K562 (cell line): ENCODE measurements at regions not wholly inside any gene's neighbourhood (a gene's known extent, or its start where the extent isn't known, plus 50 kb on each side); places are given as distances from the start of the nearest gene placed in this dataset.

Experiments
- ATAC-seq: fragments of 200-7000 bp; cut with Tn5 transposase; 3 replicates; pipeline ENCODE4 v1.9.1; 2020; ENCODE audit warnings: moderate library complexity
- BruUV-seq: library from RNA; stranded (reverse); fragments of 400-500 nt; replicated peaks from 2 replicates; lab custom pipeline; 2021; lab: Mats Ljungman, UMichigan
- CTCF ChIA-PET: fragments of 300-600 bp; formaldehyde crosslinking; extraction: SDS; loops from one replicate; lab custom pipeline; 2021; ENCODE audit warnings: low intra/inter-chr PET ratio; lab: Yijun Ruan, JAX
- POLR2A ChIA-PET: fragments of 300-600, 350-650 bp; sonication (Branson Sonifier 250); formaldehyde crosslinking; extraction: SDS; loops from one replicate; lab custom pipeline; 2021; ENCODE audit warnings: antibody characterized with exemption, inconsistent platforms; lab: Yijun Ruan, JAX
- DNase-seq, 4 experiments: peaks; one replicate each; pipeline versions ENCODE4 v3.0.0 to v3.0.0-alpha.2; 2011 to 2018; ENCODE audit warnings: low spot score in 3 of 4, mixed read lengths in 3 of 4; ENCODE audit errors: extremely low read depth in 1 of 4
- FAIRE-seq: peaks from 2 replicates; lab custom pipeline; 2011; peaks lifted over from hg19 to GRCh38; lab: Jason Lieb, UNC
- H2AFZ ChIP-seq: 2 replicates; pipeline ENCODE4 v1.6.0; 2011; ENCODE audit warnings: low read depth, low read length, control low read depth, inconsistent platforms
- H3K27ac ChIP-seq: fragments of 200-600 bp; 3 replicates; pipeline ENCODE4 v1.8.0; 2011; ENCODE audit warnings: low read depth, mild to moderate bottlenecking, control low read depth, inconsistent platforms, low read length, moderate library complexity, mixed read lengths; ENCODE audit errors: extremely low read depth
- H3K27me3 ChIP-seq, 2 experiments: fragments of 300-600 bp in 1 of 2; 2 replicates in 1 of 2; 3 replicates in 1 of 2; pipeline versions ENCODE4 v1.6.0 to v1.8.0; 2011; ENCODE audit warnings: inconsistent platforms in 2 of 2, low read length in 2 of 2, mild to moderate bottlenecking in 1 of 2, mixed read lengths in 1 of 2, moderate library complexity in 1 of 2; ENCODE audit not compliant: control insufficient read depth in 2 of 2, insufficient read depth in 2 of 2
- H3K36me3 ChIP-seq: fragments of 300-600 bp; 3 replicates; pipeline ENCODE4 v1.8.0; 2011; ENCODE audit warnings: mild to moderate bottlenecking, low read length, inconsistent platforms; ENCODE audit not compliant: control insufficient read depth, insufficient read depth
- H3K4me1 ChIP-seq, 2 experiments: fragments of 200-600 bp in 1 of 2; replicated peaks in 1 of 2; 2 replicates in 1 of 2; 3 replicates in 1 of 2; pipeline versions ENCODE4 v1.5.1 to v1.8.0; 2011; ENCODE audit warnings: inconsistent platforms in 2 of 2, low read length in 2 of 2, mild to moderate bottlenecking in 1 of 2, mixed read lengths in 1 of 2, moderate library complexity in 1 of 2; ENCODE audit not compliant: control insufficient read depth in 2 of 2, insufficient read depth in 2 of 2
- H3K4me2 ChIP-seq: 2 replicates; pipeline ENCODE4 v1.6.1; 2011; ENCODE audit warnings: low read length, control low read depth, inconsistent platforms, mixed read lengths; ENCODE audit not compliant: insufficient read depth
- H3K4me3 ChIP-seq: fragments of 200-600 bp; sonication (generic), shearing (Covaris generic); 2 replicates; pipeline ENCODE4 v1.5.1; 2016; ENCODE audit warnings: control low read depth, inconsistent platforms
- H3K79me2 ChIP-seq: fragments of 200-600 bp; 3 replicates; pipeline ENCODE4 v1.8.0; 2011; ENCODE audit warnings: low read length, inconsistent platforms; ENCODE audit not compliant: control insufficient read depth, insufficient read depth
- H3K9ac ChIP-seq, 2 experiments: 2 replicates each; pipeline versions ENCODE4 v1.6.0 to v1.6.1; 2011; ENCODE audit warnings: low read depth in 2 of 2, low read length in 2 of 2, control low read depth in 1 of 2, inconsistent platforms in 1 of 2, mild to moderate bottlenecking in 1 of 2, mixed read lengths in 1 of 2; ENCODE audit not compliant: insufficient read depth in 1 of 2
- H3K9me1 ChIP-seq: one replicate; pipeline ENCODE4 v1.6.0; 2011; ENCODE audit warnings: inconsistent platforms, mild to moderate bottlenecking, low read length, moderate library complexity; ENCODE audit not compliant: control insufficient read depth, insufficient read depth
- H3K9me3 ChIP-seq: replicated peaks from 2 replicates; pipeline ENCODE4 v1.5.1; 2011; ENCODE audit warnings: low read depth, low read length, inconsistent platforms; ENCODE audit not compliant: control insufficient read depth, insufficient read depth
- H4K20me1 ChIP-seq: replicated peaks from 2 replicates; pipeline ENCODE4 v1.6.1; 2011; ENCODE audit warnings: low read length, inconsistent platforms, mixed read lengths; ENCODE audit not compliant: control insufficient read depth, insufficient read depth
- AFF4 ChIP-seq: sonication (generic); formaldehyde crosslinking; IDR thresholded peaks from 2 replicates; pipeline ENCODE4 v1.8.0; 2023; ENCODE audit warnings: mild to moderate bottlenecking, missing genetic modification reagents
- CBFA2T3 ChIP-seq: fragments of 450-650 bp; IDR thresholded peaks from 2 replicates; pipeline ENCODE4 v1.6.1; 2017
- CTBP1 ChIP-seq: fragments of 450-650 bp; IDR thresholded peaks from 2 replicates; pipeline ENCODE4 v1.6.1; 2016; ENCODE audit warnings: borderline replicate concordance
- NCOR1 ChIP-seq: fragments of 450-650 bp; IDR thresholded peaks from 2 replicates; pipeline ENCODE4 v1.6.1; 2016; ENCODE audit warnings: mild to moderate bottlenecking, moderate library complexity
- NFIC ChIP-seq: fragments of 450-650 bp; IDR thresholded peaks from 2 replicates; pipeline ENCODE4 v1.6.1; 2017; ENCODE audit warnings: mild to moderate bottlenecking, inconsistent platforms
- PURB ChIP-seq: sonication (generic); formaldehyde crosslinking; IDR thresholded peaks from 2 replicates; pipeline ENCODE4 v1.9.0; 2021; ENCODE audit warnings: low read depth, mild to moderate bottlenecking, missing genetic modification reagents
- SAFB2 ChIP-seq: fragments of 200-400 bp; formaldehyde crosslinking; IDR thresholded peaks from 2 replicates; pipeline ENCODE4 v1.6.1; 2018; ENCODE audit warnings: borderline replicate concordance, low read length, low read depth, moderate library complexity; ENCODE audit not compliant: severe bottlenecking
- TAL1 ChIP-seq: fragments of 450-650 bp; IDR thresholded peaks from 2 replicates; pipeline ENCODE4 v1.6.1; 2016; ENCODE audit warnings: mild to moderate bottlenecking
- TBP ChIP-seq: optimal IDR thresholded peaks from 2 replicates; pipeline ENCODE3; 2011; ENCODE audit warnings: low read depth, low read length, improper control_type of control experiment
- TCF3 ChIP-seq: sonication (generic); formaldehyde crosslinking; IDR thresholded peaks from 2 replicates; pipeline ENCODE4 v1.4.0; 2020; ENCODE audit warnings: mild to moderate bottlenecking, missing genetic modification reagents
- TOE1 ChIP-seq, 2 experiments: fragments of 450-650 bp in 1 of 2; sonication (generic) in 1 of 2; formaldehyde crosslinking in 1 of 2; IDR thresholded peaks; 2 replicates each; pipeline versions ENCODE4 v1.7.1 to v1.8.0; 2016 to 2022; ENCODE audit warnings: borderline replicate concordance in 2 of 2, mild to moderate bottlenecking in 2 of 2, antibody characterized with exemption in 1 of 2, inconsistent platforms in 1 of 2, low read depth in 1 of 2, missing genetic modification reagents in 1 of 2, moderate library complexity in 1 of 2
- ZBTB12 ChIP-seq: fragments of 250-450 bp; sonication (Bioruptor Pico); IDR thresholded peaks from 2 replicates; pipeline ENCODE4 v1.4.0; 2020
- ZBTB17 ChIP-seq: fragments of 450-650 bp; formaldehyde crosslinking; IDR thresholded peaks from 2 replicates; pipeline ENCODE4 v1.4.0; 2020; ENCODE audit warnings: mild to moderate bottlenecking
- ZBTB2 ChIP-seq: fragments of 450-650 bp; IDR thresholded peaks from 2 replicates; pipeline ENCODE4 v1.6.1; 2016; ENCODE audit warnings: antibody characterized with exemption
- ZNF764 ChIP-seq: fragments of 250-450 bp; sonication (Bioruptor Pico); IDR thresholded peaks from 2 replicates; pipeline ENCODE4 v1.4.0; 2020; ENCODE audit warnings: low read depth, mild to moderate bottlenecking, moderate library complexity
- WGBS: fragments of 100-300 bp; shearing (Covaris generic); methylation state at CpG from one replicate; pipeline ENCODE4 v1.1.6; 2016; ENCODE audit warnings: low coverage, mixed read lengths; ENCODE audit not compliant: insufficient coverage; ENCODE audit errors: missing lambda C conversion rate; 5-methylcytosine and 5-hydroxymethylcytosine counted together
- in situ Hi-C: fragments of 300-500 bp; cut with MboI; formaldehyde crosslinking; loops from 4 replicates; pipeline ENCODE4 v1.15.0; 2018; ENCODE audit warnings: inconsistent platforms, mixed read lengths
- intact Hi-C: fragments of 100-400 bp; cut with micrococcal nuclease; formaldehyde crosslinking; loops from 2 replicates; pipeline ENCODE4 v1.14.2; 2022

- CTCF ChIA-PET: no interaction called here
- WGBS: 2% methylated on average over 19 of the region's 20 CpGs
- Histone ChIP-seq H3K9ac (no peak overlapping the region), H3K79me2 (no peaks in the 10 kb centered on the region), H3K9me1 (no peaks in the 10 kb centered on the region), H3K4me1 (no peaks in the 10 kb centered on the region), H4K20me1 (peaks cover 4% of the 10 kb centered on the region; the same call in 1 of the 2 replicates), H3K9me3 (no peaks in the 10 kb centered on the region), H3K27me3 (peaks cover 0 to 10% of the 10 kb centered on the region in 2 experiments; a peak in 1 of 5 replicates), H2AFZ (no peak overlapping the region), H3K36me3 (no peaks in the 10 kb centered on the region), H3K27ac (no peak overlapping the region), H3K4me2 (no peak overlapping the region), H3K4me3 (no peak overlapping the region)
- in situ Hi-C loops (no loop called here), intact Hi-C loops (no loop called here)
- no peak for TF ChIP-seq CTBP1
- TF ChIP-seq TAL1: peak; percentile 28
- TF ChIP-seq TCF3: peak; percentile 40; the same call in 1 of the 2 replicates
- no peak for TF ChIP-seq AFF4 (CRISPR knock-in tag)
- TF ChIP-seq SAFB2: no peak
- no peak for TF ChIP-seq ZBTB17 (CRISPR knock-in tag)
- peak; percentile 81 for TF ChIP-seq NFIC
- TF ChIP-seq NCOR1: no peak
- TF ChIP-seq ZBTB2: no peak
- TF ChIP-seq CBFA2T3: 0 out of 2 replicates have a peak, but pooled peaks have one; percentile 28
- no peak for TF ChIP-seq TBP
- no peak for TF ChIP-seq TOE1 (IDR thresholded peaks at IDR 0.05; ENCODE audit: borderline replicate concordance)
- no peak for TF ChIP-seq TOE1 (CRISPR knock-in tag; IDR thresholded peaks at IDR 0.05; ENCODE audit: borderline replicate concordance, low read depth)
- TF ChIP-seq PURB (CRISPR knock-in tag): no peak
- no peak for TF ChIP-seq ZBTB12 (CRISPR knock-in tag)
- no peak for TF ChIP-seq ZNF764 (CRISPR knock-in tag)
- ATAC-seq: no peak; the same call in 2 of the 3 replicates
- peak in 2 of 4 experiments; percentile 16 for DNase-seq
- BruUV-seq: no TSS peak
- FAIRE-seq: no peak
- POLR2A ChIA-PET: no interaction called here
Measured at GRCh38 chr20:57907131-57908000, 197.6 kb upstream of the PMEPA1 start.
